ENCODE measurements at regions not wholly inside any gene's neighbourhood (a gene's known extent, or its start where the extent isn't known, plus 50 kb on each side); places are given as distances from the start of the nearest gene placed in this dataset.
"Not testable (repeated sequence)": the region's sequence is repeated elsewhere in the genome, so short reads cannot be mapped to it uniquely, and the experiment has no call there.

DNA sequence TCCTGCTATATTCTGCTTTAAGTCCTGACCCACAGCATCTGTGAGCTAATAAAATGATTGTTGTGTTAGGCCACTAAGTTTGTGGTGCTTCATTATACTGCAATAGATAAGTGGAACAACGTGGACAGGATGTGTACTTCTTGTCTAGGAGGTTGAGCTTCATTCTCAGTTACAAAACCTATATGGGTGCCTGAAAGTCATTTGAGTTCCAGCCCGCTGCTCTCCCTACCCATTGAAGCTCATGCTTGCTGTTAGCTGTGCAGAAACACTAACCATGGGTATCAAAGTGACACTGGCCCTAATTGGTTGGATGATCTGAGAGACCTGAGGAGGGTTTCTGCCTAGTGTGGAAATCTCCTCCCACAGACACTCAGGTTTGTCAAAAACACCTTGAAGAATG lies 357.2 kb downstream of the PDCD6IP start:
- TF ChIP-seq, protein P1, sequence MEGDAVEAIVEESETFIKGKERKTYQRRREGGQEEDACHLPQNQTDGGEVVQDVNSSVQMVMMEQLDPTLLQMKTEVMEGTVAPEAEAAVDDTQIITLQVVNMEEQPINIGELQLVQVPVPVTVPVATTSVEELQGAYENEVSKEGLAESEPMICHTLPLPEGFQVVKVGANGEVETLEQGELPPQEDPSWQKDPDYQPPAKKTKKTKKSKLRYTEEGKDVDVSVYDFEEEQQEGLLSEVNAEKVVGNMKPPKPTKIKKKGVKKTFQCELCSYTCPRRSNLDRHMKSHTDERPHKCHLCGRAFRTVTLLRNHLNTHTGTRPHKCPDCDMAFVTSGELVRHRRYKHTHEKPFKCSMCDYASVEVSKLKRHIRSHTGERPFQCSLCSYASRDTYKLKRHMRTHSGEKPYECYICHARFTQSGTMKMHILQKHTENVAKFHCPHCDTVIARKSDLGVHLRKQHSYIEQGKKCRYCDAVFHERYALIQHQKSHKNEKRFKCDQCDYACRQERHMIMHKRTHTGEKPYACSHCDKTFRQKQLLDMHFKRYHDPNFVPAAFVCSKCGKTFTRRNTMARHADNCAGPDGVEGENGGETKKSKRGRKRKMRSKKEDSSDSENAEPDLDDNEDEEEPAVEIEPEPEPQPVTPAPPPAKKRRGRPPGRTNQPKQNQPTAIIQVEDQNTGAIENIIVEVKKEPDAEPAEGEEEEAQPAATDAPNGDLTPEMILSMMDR (IDR thresholded peaks at IDR 0.05), result no peak
- no peak for DNase-seq
- H3K4me3 ChIP-seq, result no peak overlapping the region
- H3K27me3 ChIP-seq, result no peaks in the 10 kb centered on the region
- H3K9me3 ChIP-seq, result no peaks in the 10 kb centered on the region
- no peaks in the 10 kb centered on the region for H3K36me3 ChIP-seq
- H3K4me1 ChIP-seq, result peaks cover 0 to 10% (median 0%) of the 10 kb centered on the region in 4 donors
- no peak overlapping the region for H3K27ac ChIP-seq
- intact Hi-C loops (cut with DNase I; ENCODE audit: low total_unique reads), result no loop called here

DNA sequence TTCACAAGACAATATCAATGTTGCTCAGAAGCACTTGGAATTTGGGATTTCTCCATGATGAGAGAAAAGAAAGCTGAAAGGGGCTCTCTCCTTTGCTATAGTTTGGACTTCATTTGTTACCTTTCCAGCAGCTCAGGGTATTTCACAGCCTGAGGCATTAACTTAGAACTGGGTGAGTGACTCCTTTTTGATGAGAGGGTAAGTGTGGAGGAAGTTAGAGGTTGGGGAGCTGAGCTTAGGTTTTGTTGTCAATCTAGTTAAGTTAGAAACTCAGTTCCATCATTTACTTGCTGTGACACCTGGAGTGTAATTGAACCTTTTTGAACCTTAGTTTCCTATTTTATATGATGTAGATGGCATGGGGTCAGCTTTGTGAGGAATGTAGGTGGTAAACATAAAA lies 359.1 kb downstream of the PDCD6IP start:
- H3K27me3 ChIP-seq, result no peaks in the 10 kb centered on the region
- no peak overlapping the region for H3K27ac ChIP-seq
- H3K9me3 ChIP-seq, result no peaks in the 10 kb centered on the region
- no peaks in the 10 kb centered on the region for H3K36me3 ChIP-seq
- no peak overlapping the region for H3K4me3 ChIP-seq
- intact Hi-C loops (cut with DNase I; ENCODE audit: low total_unique reads), result no loop called here
- peaks cover 0 to 10% (median 0%) of the 10 kb centered on the region in 4 donors for H3K4me1 ChIP-seq
- no peak for DNase-seq
- TF ChIP-seq, protein P1 (IDR thresholded peaks at IDR 0.05), result no peak

DNA sequence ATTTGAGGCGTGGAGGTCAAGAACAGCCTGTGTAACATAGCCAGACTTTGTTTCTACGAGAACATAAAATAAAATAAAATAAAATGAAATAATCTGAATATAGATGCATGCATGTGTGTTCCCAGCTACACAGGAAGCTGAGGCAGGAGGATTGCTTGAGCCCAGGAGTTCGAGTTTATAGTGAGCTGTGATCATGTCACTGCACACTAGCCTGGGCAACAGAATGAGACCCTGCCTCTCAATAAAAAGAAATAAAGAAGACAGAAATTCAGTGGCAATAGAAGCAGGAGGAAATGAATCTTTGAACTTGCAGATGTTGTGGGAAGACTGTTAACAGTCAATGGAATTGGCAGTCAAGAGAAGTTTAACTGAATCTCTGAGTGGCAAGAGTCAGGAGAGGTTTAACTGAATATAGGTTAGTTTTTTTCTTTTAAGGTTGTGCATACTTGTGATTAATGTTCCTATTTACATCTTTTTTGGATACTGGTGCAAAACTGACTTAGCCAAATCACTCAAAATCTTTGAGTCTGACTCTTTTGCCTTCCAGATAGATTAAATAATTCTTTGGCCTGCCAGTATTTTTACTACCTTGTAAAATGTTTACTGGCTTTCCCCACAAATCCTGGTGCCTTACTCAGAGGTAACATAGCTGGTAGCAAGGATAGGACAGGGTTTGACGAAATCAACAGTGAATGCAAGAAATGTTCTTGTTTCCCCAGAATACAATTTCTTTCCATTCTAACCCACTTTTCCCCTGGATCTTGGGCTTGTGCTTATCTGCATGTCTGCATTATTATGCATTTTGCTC lies 361.4 kb downstream of the PDCD6IP start:
- H3K27ac ChIP-seq, result no peak overlapping the region
- intact Hi-C loops (cut with DNase I; ENCODE audit: low total_unique reads), result no loop called here
- TF ChIP-seq, protein P1 (IDR thresholded peaks at IDR 0.05), result no peak
- no peak overlapping the region for H3K4me3 ChIP-seq
- no peak for DNase-seq
- no peaks in the 10 kb centered on the region for H3K36me3 ChIP-seq
- H3K9me3 ChIP-seq, result no peaks in the 10 kb centered on the region
- no peaks in the 10 kb centered on the region for H3K27me3 ChIP-seq
- peaks cover 0 to 10% (median 0%) of the 10 kb centered on the region in 4 donors for H3K4me1 ChIP-seq

DNA sequence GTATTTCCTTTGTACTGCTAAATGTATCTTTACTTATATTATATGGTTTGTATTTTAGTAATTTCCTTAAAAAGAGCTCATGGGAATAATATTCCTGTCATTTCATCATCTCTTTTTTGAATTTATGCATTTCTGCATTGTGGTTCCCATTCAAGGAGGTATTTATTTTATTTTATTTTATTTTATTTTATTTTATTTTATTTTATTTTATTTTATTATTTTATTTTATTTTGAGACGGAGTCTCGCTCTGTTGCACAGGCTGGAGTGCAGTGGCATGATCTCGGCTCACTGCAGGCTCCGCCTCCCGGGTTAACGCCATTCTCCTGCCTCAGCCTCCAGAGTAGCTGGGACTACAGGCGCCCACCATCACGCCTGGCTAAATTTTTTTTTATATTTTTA lies 371.2 kb downstream of the PDCD6IP start:
- H3K27ac ChIP-seq; H3K36me3 ChIP-seq; H3K4me3 ChIP-seq; H3K9me3 ChIP-seq; intact Hi-C loops (cut with DNase I; ENCODE audit: low total_unique reads); H3K27me3 ChIP-seq; DNase-seq; H3K4me1 ChIP-seq: not testable (repeated sequence)

DNA sequence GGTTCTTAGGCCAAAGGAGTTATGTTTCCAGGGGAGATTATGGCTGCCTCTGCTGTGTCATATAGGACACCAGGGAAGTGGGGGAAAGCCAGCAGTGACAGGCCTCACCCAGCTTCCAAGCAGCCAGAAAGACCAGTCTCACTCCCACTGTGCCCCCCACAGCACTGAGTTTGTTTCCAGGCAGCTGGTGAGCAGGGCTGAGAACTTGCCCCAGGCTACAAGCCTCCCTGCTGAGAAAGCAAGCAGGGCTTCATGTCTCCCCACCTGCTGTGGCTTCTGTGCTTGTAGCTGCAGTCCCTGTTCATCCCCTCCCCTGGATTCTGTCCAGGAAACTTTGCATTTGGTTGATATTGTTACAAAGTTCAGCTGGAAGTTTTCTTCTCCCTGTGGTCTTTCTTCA lies 376.3 kb downstream of the PDCD6IP start:
- no peaks in the 10 kb centered on the region for H3K4me1 ChIP-seq
- H3K4me3 ChIP-seq, result no peak overlapping the region
- DNase-seq, result no peak
- no peak overlapping the region for H3K27ac ChIP-seq
- intact Hi-C loops (cut with DNase I; ENCODE audit: low total_unique reads), result no loop called here
- no peaks in the 10 kb centered on the region for H3K27me3 ChIP-seq
- no peaks in the 10 kb centered on the region for H3K36me3 ChIP-seq
- H3K9me3 ChIP-seq, result no peaks in the 10 kb centered on the region
- TF ChIP-seq, protein P1 (IDR thresholded peaks at IDR 0.05), result no peak

DNA sequence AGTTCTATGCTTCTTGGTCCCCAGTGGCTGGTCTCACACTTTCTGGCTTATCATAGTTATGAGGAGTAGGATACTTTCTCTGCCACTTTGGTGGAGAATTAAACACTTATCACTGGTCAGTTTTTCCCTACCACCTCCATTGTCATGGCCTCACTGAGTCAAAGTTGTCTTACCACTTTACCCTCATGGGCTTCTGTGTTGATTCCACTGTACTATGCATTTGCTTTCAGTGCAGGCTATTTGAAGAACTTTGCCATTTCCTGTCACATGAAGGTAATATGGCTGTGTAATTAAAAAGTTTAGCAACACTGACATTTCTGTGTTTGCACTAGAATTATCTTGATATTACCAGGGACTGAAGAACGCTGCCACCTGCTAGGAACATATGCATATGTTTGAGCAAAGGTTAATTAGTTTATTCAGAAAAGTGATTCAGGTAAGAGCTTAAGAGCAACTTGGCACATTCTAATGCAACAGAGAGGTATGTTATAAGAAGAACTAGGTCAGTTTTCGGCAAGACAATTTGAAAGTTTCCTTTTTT lies 377.3 kb downstream of the PDCD6IP start:
- Histone ChIP-seq H3K9me3 (no peaks in the 10 kb centered on the region), H3K4me3 (no peak overlapping the region), H3K36me3 (no peaks in the 10 kb centered on the region), H3K27ac (no peak overlapping the region), H3K4me1 (no peaks in the 10 kb centered on the region), H3K27me3 (no peaks in the 10 kb centered on the region)
- intact Hi-C loops (cut with DNase I; ENCODE audit: low total_unique reads), result no loop called here
- TF ChIP-seq, protein P1 (IDR thresholded peaks at IDR 0.05), result no peak
- no peak for DNase-seq
